Heart left ventricle (tissue), 13 donors: ENCODE measurements at regions not wholly inside any gene's neighbourhood (a gene's known extent, or its start where the extent isn't known, plus 50 kb on each side); places are given as distances from the start of the nearest gene placed in this dataset.

ENCODE experiments used
- CTCF ChIP-seq, 12 donors: fragments of 200-600 bp; sonication (generic) in 4 of 12; IDR thresholded peaks; one replicate each; pipeline versions ENCODE4 v1.5.0 to v1.8.0; 2018 to 2022; ENCODE audit warnings: antibody characterized with exemption in 12 of 12, mild to moderate bottlenecking in 5 of 12
- POLR2A ChIP-seq, 2 donors: fragments of 450-650 bp; IDR thresholded peaks; one replicate each; pipeline ENCODE4 v1.6.1; 2017; ENCODE audit warnings: antibody characterized with exemption in 2 of 2, mild to moderate bottlenecking in 2 of 2, moderate library complexity in 2 of 2
- donor health status: ischemic (EF 13 %, LVEDD 7.1; RV severe dilation, severe dysfunction).
- donor health status: DM: no; HTN: yes; CAD: no.
- donor health status: DM: no; HTN: no; CAD: no.
- donor health status: ischemic (EF 25% LVEDD 6.9; RV normal size, moderate dysfunction).
- donor health status: ischemic (EF 25% LVEDD 5.7; RV mildly dilated, moderate dysfunction).
- donor health status: ischemic (EF 35%, LVEDD 5.7; RV mildly dilated, moderate dysfunction).
- donor health status: nonischemic (EF 11% LVEDD 7.7; RV severe dilation, severe dysfunction).
- donor health status: DM: yes; HTN: yes; CAD: no.
- donor health status: PGD.
- donor health status: ischemic (EF 29% LVEDD 5.4; RV normal size, mild dysfunction).
- donor health status: nonischemic (EF 23%, LVEDD 6.1; RV moderate dilation, normal function).

GRCh38 chr4:126976850-126977632, 655.7 kb upstream of the INTU start:
- no peak for TF ChIP-seq CTCF (IDR thresholded peaks at IDR 0.05)
- no peak for TF ChIP-seq POLR2A (IDR thresholded peaks at IDR 0.05)
